ENCODE measurements at regions not wholly inside any gene's neighbourhood (a gene's known extent, or its start where the extent isn't known, plus 50 kb on each side); places are given as distances from the start of the nearest gene placed in this dataset.

- TF ChIP-seq, protein P1, sequence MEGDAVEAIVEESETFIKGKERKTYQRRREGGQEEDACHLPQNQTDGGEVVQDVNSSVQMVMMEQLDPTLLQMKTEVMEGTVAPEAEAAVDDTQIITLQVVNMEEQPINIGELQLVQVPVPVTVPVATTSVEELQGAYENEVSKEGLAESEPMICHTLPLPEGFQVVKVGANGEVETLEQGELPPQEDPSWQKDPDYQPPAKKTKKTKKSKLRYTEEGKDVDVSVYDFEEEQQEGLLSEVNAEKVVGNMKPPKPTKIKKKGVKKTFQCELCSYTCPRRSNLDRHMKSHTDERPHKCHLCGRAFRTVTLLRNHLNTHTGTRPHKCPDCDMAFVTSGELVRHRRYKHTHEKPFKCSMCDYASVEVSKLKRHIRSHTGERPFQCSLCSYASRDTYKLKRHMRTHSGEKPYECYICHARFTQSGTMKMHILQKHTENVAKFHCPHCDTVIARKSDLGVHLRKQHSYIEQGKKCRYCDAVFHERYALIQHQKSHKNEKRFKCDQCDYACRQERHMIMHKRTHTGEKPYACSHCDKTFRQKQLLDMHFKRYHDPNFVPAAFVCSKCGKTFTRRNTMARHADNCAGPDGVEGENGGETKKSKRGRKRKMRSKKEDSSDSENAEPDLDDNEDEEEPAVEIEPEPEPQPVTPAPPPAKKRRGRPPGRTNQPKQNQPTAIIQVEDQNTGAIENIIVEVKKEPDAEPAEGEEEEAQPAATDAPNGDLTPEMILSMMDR (IDR thresholded peaks at IDR 0.05 in 8 of 11, conservative IDR thresholded peaks at IDR 0.05 in 3 of 11), result no peak
- TF ChIP-seq POLR2A (IDR thresholded peaks at IDR 0.05) (no peak), POLR2AphosphoS5 (IDR thresholded peaks at IDR 0.05) (no peak)
Measured at GRCh38 chr12:78330131-78330530, 499.4 kb downstream of the NAV3 start.

Data from spleen (tissue), 7 donors.